CD4-positive, alpha-beta memory T cell (primary cell): ENCODE measurements at regions not wholly inside any gene's neighbourhood (a gene's known extent, or its start where the extent isn't known, plus 50 kb on each side); places are given as distances from the start of the nearest gene placed in this dataset.
"Not testable (repeated sequence)": the region's sequence is repeated elsewhere in the genome, so short reads cannot be mapped to it uniquely, and the experiment has no call there.

Experiments
- CTCF ChIA-PET: fragments of 350-600 bp; sonication (Branson Sonifier 250); formaldehyde crosslinking; loops from one replicate; lab custom pipeline; 2021; ENCODE audit warnings: inconsistent platforms; ENCODE audit not compliant: partially characterized antibody; lab: Charles Lee
- POLR2A ChIA-PET: fragments of 350-600 bp; sonication (Branson Sonifier 250); formaldehyde crosslinking; loops from one replicate; lab custom pipeline; 2021; ENCODE audit not compliant: partially characterized antibody; lab: Charles Lee
- DNase-seq, 5 donors: peaks; one replicate each; pipeline versions ENCODE4 v3.0.0 to v3.0.0-alpha.2; 2020 to 2022; ENCODE audit warnings: mixed read lengths in 1 of 5
- H3K27ac ChIP-seq: one replicate; pipeline ENCODE4 v1.7.0; 2013; ENCODE audit warnings: low read depth, low read length
- H3K27me3 ChIP-seq: 2 replicates; pipeline ENCODE4 v1.7.0; 2013; ENCODE audit warnings: mild to moderate bottlenecking, low read length, moderate library complexity; ENCODE audit not compliant: insufficient read depth
- H3K36me3 ChIP-seq: 2 replicates; pipeline ENCODE4 v1.7.0; 2013; ENCODE audit warnings: mild to moderate bottlenecking, low read length, moderate library complexity; ENCODE audit not compliant: insufficient read depth
- H3K4me1 ChIP-seq: 2 replicates; pipeline ENCODE4 v1.7.0; 2013; ENCODE audit warnings: mild to moderate bottlenecking, low read length, moderate library complexity; ENCODE audit not compliant: insufficient read depth
- H3K4me3 ChIP-seq, 2 donors: one replicate each; pipeline ENCODE4 v1.7.0; 2013; ENCODE audit warnings: low read length in 2 of 2, mild to moderate bottlenecking in 1 of 2
- H3K9me3 ChIP-seq, 2 donors: one replicate each; pipeline ENCODE4 v1.7.0; 2013; ENCODE audit warnings: low read length in 2 of 2, control low read depth in 1 of 2; ENCODE audit not compliant: control insufficient read depth in 1 of 2
- H3K27ac Mint-ChIP-seq, 7 donors: one replicate each; pipeline ENCODE4 v1.8.0; 2020 to 2021; ENCODE audit warnings: mixed read lengths in 7 of 7, mild to moderate bottlenecking in 6 of 7, inconsistent platforms in 3 of 7, moderate library complexity in 3 of 7
- H3K27me3 Mint-ChIP-seq, 2 donors: one replicate each; pipeline ENCODE4 v1.8.0; 2020 to 2021; ENCODE audit warnings: mixed read lengths in 2 of 2
- H3K36me3 Mint-ChIP-seq, 2 donors: one replicate each; pipeline ENCODE4 v1.8.0; 2020 to 2021; ENCODE audit warnings: mixed read lengths in 2 of 2, inconsistent platforms in 1 of 2, mild to moderate bottlenecking in 1 of 2
- H3K4me1 Mint-ChIP-seq, 4 donors: one replicate each; pipeline ENCODE4 v1.8.0; 2020 to 2021; ENCODE audit warnings: mixed read lengths in 4 of 4, mild to moderate bottlenecking in 1 of 4
- H3K4me3 Mint-ChIP-seq, 8 donors: one replicate each; pipeline ENCODE4 v1.8.0; 2020 to 2021; ENCODE audit warnings: mixed read lengths in 8 of 8, mild to moderate bottlenecking in 7 of 8, moderate library complexity in 6 of 8, inconsistent platforms in 3 of 8
- H3K9me3 Mint-ChIP-seq, 8 donors: one replicate each; pipeline ENCODE4 v1.8.0; 2020 to 2021; ENCODE audit warnings: mixed read lengths in 8 of 8, mild to moderate bottlenecking in 5 of 8, inconsistent platforms in 3 of 8, moderate library complexity in 1 of 8
- intact Hi-C: fragments of 100-400 bp; cut with micrococcal nuclease; formaldehyde crosslinking; loops from one replicate; pipeline ENCODE4 v1.15.1; 2023

DNA sequence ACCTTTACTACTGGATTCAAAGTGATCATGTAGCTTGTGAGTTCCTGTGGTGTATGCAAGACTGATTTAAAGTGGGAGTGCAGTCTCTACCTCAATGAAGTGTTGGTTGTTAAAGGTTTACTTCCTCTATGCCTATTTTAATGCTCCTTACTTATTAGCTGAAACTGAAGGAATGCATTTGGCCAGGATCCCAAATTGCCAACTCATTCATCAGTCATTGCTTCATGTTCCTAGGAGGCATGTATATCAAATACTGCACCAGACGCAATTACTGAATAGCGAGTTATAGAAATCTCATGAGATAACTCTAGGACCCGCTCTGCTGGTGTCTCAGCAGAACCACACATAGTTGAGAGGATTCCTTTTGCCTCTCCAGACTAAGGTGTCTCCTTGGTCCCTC lies 143.0 kb upstream of the RPS23 start:
- H3K27ac ChIP-seq, result no peak overlapping the region
- no peaks in the 10 kb centered on the region for H3K36me3 Mint-ChIP-seq

DNA sequence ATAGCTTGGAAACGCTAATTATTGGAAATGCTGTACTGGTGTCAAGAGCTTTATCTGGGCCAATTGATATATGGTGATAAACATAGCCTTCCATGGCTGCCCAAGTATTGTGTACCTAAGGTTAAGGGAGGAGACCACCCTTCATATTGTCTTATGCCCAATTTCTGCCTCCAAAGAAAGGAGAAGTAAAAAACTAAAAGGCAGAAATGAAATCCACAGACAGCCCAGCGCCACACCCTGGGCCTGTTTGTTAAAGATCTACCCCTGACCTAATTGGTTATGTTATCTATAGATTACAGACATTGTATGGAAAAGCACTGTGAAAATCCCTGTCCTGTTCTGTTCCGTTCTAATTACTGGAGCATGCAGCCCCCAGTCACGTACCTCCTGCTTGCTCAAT lies 142.4 kb upstream of the RPS23 start:
- H3K27me3 ChIP-seq, result not testable (repeated sequence)

More for the DNA sequence above, 143.0 kb upstream of the RPS23 start:
- H3K9me3 Mint-ChIP-seq, result no peaks in the 10 kb centered on the region
- CTCF ChIA-PET, result no interaction called here
- intact Hi-C loops, result no loop called here
- no peak overlapping the region for H3K27ac Mint-ChIP-seq
- Histone ChIP-seq H3K9me3 (no peaks in the 10 kb centered on the region), H3K4me3 (no peak overlapping the region), H3K36me3 (no peaks in the 10 kb centered on the region), H3K27me3 (no peaks in the 10 kb centered on the region), H3K4me1 (peaks cover 4% of the 10 kb centered on the region)
- H3K4me1 Mint-ChIP-seq, result no peaks in the 10 kb centered on the region
- no peak for DNase-seq
- no peaks in the 10 kb centered on the region for H3K27me3 Mint-ChIP-seq
- H3K4me3 Mint-ChIP-seq, result no peak overlapping the region
- POLR2A ChIA-PET, result no interaction called here

DNA sequence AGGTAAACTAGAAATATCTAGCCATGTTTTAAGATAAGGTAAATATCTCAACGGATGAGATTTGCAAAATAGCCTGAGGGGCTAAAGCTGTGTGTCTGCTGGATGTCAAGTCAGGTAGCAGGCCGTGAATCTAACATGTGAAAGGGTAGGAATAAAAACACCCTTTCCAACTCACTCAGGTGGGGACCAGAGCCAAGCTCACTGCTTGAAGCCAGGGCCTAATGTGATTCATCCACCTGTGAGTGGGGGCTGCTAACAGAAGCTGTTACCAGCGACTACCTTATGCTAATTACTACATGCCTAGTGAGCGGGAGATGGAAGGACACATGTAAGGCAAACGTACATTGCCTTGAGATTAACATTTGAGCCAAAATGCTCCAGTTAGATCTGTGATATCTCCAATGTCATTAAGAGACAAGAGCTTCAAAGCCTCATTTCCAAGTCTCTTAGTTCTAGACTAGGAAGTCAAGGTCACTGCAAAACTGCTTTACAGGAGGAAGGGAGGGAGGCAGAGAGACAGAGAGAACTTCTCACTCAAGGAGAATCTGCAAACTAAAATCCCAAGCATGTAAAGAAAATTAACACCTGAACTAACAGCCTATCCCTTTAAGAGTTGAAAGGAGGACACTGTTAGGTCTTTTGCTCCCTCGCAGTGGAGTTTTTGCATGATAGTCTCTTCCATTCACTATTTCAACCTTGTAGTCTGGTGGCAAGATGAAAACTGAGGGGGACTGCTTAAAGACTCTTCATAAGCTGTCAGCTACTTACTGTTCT lies 141.6 kb upstream of the RPS23 start:
- CTCF ChIA-PET, result interaction anchor here (1.3 kb wide), 1 partner anchor 8 kb away, joined by 3 read pairs; no protein-coding TSS in a partner anchor

More for the DNA sequence above, 142.4 kb upstream of the RPS23 start:
- H3K4me1 Mint-ChIP-seq, H3K4me3 Mint-ChIP-seq, H3K4me3 ChIP-seq, H3K36me3 Mint-ChIP-seq, DNase-seq, H3K27ac ChIP-seq, H3K27ac Mint-ChIP-seq, intact Hi-C loops, H3K36me3 ChIP-seq, H3K4me1 ChIP-seq, POLR2A ChIA-PET, H3K9me3 ChIP-seq, H3K27me3 Mint-ChIP-seq, H3K9me3 Mint-ChIP-seq: not testable (repeated sequence)
- CTCF ChIA-PET, result interaction anchor here (1.3 kb wide), 1 partner anchor 9 kb away, joined by 3 read pairs; no protein-coding TSS in a partner anchor

DNA sequence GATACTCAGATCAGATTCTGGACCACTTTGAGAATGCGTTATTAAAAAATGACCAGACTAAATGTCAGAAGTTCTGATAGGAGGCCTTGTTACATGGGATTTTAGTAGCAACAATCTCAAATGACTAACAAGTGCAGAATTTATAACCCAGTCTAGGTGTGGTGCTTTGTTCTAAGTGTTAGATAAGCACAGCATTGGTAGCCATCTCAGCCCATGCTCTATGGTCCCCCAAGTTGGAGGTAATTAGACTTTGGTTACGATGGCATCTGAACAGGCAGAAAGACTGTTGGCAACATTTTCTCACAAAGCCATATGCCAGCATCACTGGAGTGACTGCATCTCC lies 140.4 kb upstream of the RPS23 start:
- H3K27ac ChIP-seq, result no peak overlapping the region
- Mint-ChIP-seq H3K36me3 (no peaks in the 10 kb centered on the region), H3K27me3 (no peaks in the 10 kb centered on the region), H3K4me1 (no peaks in the 10 kb centered on the region), H3K27ac (no peak overlapping the region), H3K4me3 (no peak overlapping the region), H3K9me3 (no peaks in the 10 kb centered on the region)
- no peaks in the 10 kb centered on the region for H3K27me3 ChIP-seq
- DNase-seq, result no peak
- ChIA-PET POLR2A (no interaction called here), CTCF (no interaction called here)
- H3K36me3 ChIP-seq, result no peaks in the 10 kb centered on the region
- no peaks in the 10 kb centered on the region for H3K4me1 ChIP-seq
- intact Hi-C loops, result no loop called here
- no peaks in the 10 kb centered on the region for H3K9me3 ChIP-seq
- H3K4me3 ChIP-seq, result no peak overlapping the region

More for the DNA sequence above, 141.6 kb upstream of the RPS23 start:
- no peak overlapping the region for H3K27ac ChIP-seq
- H3K9me3 Mint-ChIP-seq, result no peaks in the 10 kb centered on the region
- intact Hi-C loops, result no loop called here
- peaks cover 4% of the 10 kb centered on the region for H3K4me1 ChIP-seq
- H3K4me3 ChIP-seq, result no peak overlapping the region
- no peak for DNase-seq
- H3K36me3 Mint-ChIP-seq, result no peaks in the 10 kb centered on the region
- H3K4me1 Mint-ChIP-seq, result no peaks in the 10 kb centered on the region
- no peaks in the 10 kb centered on the region for H3K27me3 Mint-ChIP-seq
- no peaks in the 10 kb centered on the region for H3K9me3 ChIP-seq
- POLR2A ChIA-PET, result no interaction called here
- H3K27me3 ChIP-seq, result no peaks in the 10 kb centered on the region
- no peaks in the 10 kb centered on the region for H3K36me3 ChIP-seq
- H3K4me3 Mint-ChIP-seq, result no peak overlapping the region
- no peak overlapping the region for H3K27ac Mint-ChIP-seq

DNA sequence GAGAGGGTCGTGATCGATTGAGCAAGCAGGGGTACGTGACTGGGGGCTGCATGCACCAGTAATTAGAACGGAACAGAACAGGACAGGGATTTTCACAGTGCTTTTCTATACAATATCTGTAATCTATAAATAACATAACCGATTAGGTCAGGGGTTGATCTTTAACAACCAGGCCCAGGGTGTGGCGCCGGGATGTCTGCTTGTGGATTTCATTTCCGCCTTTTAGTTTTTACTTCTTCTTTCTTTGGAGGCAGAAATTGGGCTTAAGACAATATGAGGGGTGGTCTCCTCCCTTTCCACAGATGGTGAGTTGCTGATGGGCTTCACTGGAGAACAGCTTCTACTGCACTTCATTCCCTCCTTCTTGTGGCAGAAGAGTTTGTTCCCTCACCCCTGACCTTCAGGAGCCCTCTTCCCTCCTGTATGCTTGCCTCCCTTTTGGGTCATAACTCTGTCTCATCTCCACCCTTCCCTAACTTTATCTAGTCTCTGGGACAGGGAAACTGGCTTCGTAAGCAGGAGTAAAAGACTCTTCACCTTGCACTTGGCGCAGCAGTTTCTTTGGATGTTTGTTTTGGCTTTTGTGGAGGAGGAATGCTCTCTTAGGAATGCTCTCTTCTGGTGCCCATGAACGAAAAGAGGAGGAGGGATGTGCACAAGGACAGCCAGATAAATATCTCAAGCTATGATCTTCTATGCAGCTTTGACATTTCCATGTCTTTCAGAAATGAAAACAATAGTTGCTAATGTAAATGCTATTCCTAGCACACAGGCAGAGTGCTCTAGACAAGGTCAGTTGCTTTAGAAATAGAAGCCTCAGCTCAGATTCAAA lies 139.8 kb upstream of the RPS23 start:
- no peak overlapping the region for H3K27ac ChIP-seq
- Mint-ChIP-seq H3K36me3 (no peaks in the 10 kb centered on the region), H3K4me1 (no peaks in the 10 kb centered on the region), H3K4me3 (no peak overlapping the region), H3K27me3 (no peaks in the 10 kb centered on the region), H3K27ac (no peak overlapping the region), H3K9me3 (no peaks in the 10 kb centered on the region)
- intact Hi-C loops, result no loop called here
- CTCF ChIA-PET, result no interaction called here
- no peaks in the 10 kb centered on the region for H3K9me3 ChIP-seq
- H3K4me1 ChIP-seq, result no peaks in the 10 kb centered on the region
- H3K36me3 ChIP-seq, result no peaks in the 10 kb centered on the region
- H3K4me3 ChIP-seq, result no peak overlapping the region
- POLR2A ChIA-PET, result no interaction called here
- no peak for DNase-seq
- no peaks in the 10 kb centered on the region for H3K27me3 ChIP-seq

DNA sequence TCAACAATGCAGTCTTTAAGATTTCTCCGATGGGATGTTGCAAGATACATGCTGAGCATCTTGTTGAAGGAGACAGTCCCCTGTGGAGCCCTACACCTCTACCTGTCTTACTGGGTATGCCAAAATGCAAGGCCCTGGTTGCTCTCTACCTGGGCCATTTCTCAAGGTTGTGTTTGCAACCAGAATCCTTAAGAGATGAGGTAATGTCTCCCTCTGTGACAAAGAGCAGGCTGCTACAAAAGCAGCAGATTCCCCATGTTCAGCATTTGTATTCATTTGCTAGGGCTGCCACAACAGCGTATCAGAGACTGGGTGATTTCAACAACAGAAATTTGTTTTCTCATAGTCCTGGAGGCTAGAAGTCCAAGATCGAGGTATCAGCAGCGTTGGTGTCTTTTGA lies 138.4 kb upstream of the RPS23 start:
- POLR2A ChIA-PET, result no interaction called here
- CTCF ChIA-PET, result no interaction called here
- H3K4me1 ChIP-seq, result no peaks in the 10 kb centered on the region
- no peaks in the 10 kb centered on the region for H3K9me3 ChIP-seq
- H3K4me3 Mint-ChIP-seq, result no peak overlapping the region
- no peak overlapping the region for H3K4me3 ChIP-seq
- H3K36me3 Mint-ChIP-seq, result no peaks in the 10 kb centered on the region
- no peak for DNase-seq
- no peaks in the 10 kb centered on the region for H3K4me1 Mint-ChIP-seq
- H3K27me3 Mint-ChIP-seq, result no peaks in the 10 kb centered on the region
- no peak overlapping the region for H3K27ac ChIP-seq
- H3K27me3 ChIP-seq, result no peaks in the 10 kb centered on the region
- H3K36me3 ChIP-seq, result no peaks in the 10 kb centered on the region
- H3K27ac Mint-ChIP-seq, result no peak overlapping the region
- no peaks in the 10 kb centered on the region for H3K9me3 Mint-ChIP-seq
- intact Hi-C loops, result no loop called here

DNA sequence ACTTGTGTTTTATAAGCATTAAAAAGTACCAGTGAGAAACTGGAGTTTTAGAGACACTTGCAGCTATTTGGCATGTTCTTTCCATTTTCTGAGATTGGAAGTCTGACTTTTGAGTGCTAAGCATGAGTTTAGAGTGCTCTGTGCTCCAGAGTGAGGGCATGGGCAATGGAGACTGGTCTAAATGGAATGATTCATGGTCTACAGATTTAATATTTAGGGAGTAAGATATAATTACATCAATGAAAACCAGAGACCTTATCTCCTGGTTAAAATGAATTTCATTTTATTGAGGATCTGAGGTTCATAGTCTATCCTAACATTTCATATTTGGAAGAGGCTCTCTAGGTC lies 135.9 kb upstream of the RPS23 start:
- H3K27me3 ChIP-seq, result no peaks in the 10 kb centered on the region
- no peaks in the 10 kb centered on the region for H3K9me3 Mint-ChIP-seq
- no peaks in the 10 kb centered on the region for H3K27me3 Mint-ChIP-seq
- no peak overlapping the region for H3K4me3 ChIP-seq
- H3K36me3 Mint-ChIP-seq, result no peaks in the 10 kb centered on the region
- intact Hi-C loops, result no loop called here
- H3K27ac ChIP-seq, result no peak overlapping the region
- no peaks in the 10 kb centered on the region for H3K4me1 Mint-ChIP-seq
- H3K27ac Mint-ChIP-seq, result no peak overlapping the region
- DNase-seq, result no peak
- ChIA-PET POLR2A (no interaction called here), CTCF (no interaction called here)
- no peaks in the 10 kb centered on the region for H3K4me1 ChIP-seq
- H3K9me3 ChIP-seq, result no peaks in the 10 kb centered on the region
- H3K4me3 Mint-ChIP-seq, result no peak overlapping the region
- H3K36me3 ChIP-seq, result no peaks in the 10 kb centered on the region
